ENCODE measurements at regions not wholly inside any gene's neighbourhood (a gene's known extent, or its start where the extent isn't known, plus 50 kb on each side); places are given as distances from the start of the nearest gene placed in this dataset.

- ATAC-seq: no peak
- Mint-ChIP-seq H3K9me3 (no peaks in the 10 kb centered on the region), H3K4me3 (no peak overlapping the region), H3K27me3 (no peaks in the 10 kb centered on the region), H3K27ac (no peak overlapping the region), H3K4me1 (ENCODE audit: low read depth) (no peaks in the 10 kb centered on the region), H3K36me3 (ENCODE audit: low read depth) (no peaks in the 10 kb centered on the region)
- TF ChIP-seq, protein P1, sequence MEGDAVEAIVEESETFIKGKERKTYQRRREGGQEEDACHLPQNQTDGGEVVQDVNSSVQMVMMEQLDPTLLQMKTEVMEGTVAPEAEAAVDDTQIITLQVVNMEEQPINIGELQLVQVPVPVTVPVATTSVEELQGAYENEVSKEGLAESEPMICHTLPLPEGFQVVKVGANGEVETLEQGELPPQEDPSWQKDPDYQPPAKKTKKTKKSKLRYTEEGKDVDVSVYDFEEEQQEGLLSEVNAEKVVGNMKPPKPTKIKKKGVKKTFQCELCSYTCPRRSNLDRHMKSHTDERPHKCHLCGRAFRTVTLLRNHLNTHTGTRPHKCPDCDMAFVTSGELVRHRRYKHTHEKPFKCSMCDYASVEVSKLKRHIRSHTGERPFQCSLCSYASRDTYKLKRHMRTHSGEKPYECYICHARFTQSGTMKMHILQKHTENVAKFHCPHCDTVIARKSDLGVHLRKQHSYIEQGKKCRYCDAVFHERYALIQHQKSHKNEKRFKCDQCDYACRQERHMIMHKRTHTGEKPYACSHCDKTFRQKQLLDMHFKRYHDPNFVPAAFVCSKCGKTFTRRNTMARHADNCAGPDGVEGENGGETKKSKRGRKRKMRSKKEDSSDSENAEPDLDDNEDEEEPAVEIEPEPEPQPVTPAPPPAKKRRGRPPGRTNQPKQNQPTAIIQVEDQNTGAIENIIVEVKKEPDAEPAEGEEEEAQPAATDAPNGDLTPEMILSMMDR (IDR thresholded peaks at IDR 0.05): no peak
- DNase-seq: no peak
- intact Hi-C loops (cut with micrococcal nuclease): no loop called here
- ChIA-PET POLR2A (no interaction called here), CTCF (no interaction called here)
Measured at GRCh38 chr6:91317984-91318383, 731.1 kb upstream of the MAP3K7 start.

DNA sequence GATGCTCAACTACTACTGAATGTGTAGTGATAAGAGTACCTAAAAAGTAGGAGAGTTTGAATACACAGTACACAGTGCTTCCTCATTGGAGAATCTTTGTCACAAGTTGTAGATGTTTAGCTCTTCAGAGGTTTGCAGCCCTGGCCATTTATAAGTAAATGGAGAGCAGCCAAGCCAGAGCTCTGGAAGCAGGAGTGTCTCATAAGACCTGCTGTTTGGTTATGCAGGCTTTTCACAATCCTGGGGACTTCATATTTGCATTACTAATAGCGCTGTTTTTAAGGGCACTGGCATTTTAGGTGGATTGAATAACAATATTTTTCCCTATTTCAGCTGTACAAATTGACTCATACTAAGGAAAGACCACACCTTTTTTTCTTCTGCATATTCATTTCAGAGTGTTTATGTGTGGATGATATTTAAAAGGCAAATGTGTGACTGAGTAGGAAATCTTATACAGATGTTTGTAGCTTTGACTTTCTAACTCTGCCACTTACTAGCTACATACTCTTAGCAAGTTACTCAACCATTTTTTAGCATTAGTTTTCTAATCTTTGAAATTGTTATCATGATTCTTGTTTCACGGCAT is 730.5 kb upstream of the MAP3K7 start:
- no peak for DNase-seq
- CTCF ChIA-PET: no interaction called here

DNA sequence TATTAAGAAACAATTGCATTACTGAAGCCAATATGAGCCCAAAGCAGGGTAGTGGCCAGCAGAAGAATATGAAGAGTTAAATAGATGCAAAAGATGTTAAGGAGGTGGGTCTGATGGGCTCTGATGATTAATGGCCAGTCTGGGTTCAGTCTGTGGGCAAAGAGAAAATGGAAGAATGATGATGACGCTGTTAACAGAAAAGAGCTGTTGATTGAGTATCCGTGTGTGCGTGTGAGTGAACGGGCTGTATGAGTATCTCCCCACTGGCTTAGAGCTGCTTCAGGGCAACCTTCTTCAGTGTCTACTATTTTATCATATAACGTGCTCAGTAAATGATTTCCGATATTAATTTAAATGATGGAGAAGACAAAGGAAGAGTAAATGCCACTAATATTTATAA is 723.3 kb upstream of the MAP3K7 start:
- Mint-ChIP-seq H3K27me3 (no peaks in the 10 kb centered on the region), H3K36me3 (ENCODE audit: low read depth) (no peaks in the 10 kb centered on the region), H3K27ac (no peak overlapping the region), H3K9me3 (peaks cover 1% of the 10 kb centered on the region), H3K4me3 (no peak overlapping the region), H3K4me1 (ENCODE audit: low read depth) (no peaks in the 10 kb centered on the region)
- TF ChIP-seq, protein P1 (IDR thresholded peaks at IDR 0.05): no peak
- intact Hi-C loops (cut with micrococcal nuclease): no loop called here
- no peak for ATAC-seq
- POLR2A ChIA-PET: no interaction called here
- CTCF ChIA-PET: no interaction called here
- no peak for DNase-seq

More for the DNA sequence above, 730.5 kb upstream of the MAP3K7 start:
- ATAC-seq: no peak
- no peaks in the 10 kb centered on the region for H3K9me3 Mint-ChIP-seq
- no peaks in the 10 kb centered on the region for H3K36me3 Mint-ChIP-seq (ENCODE audit: low read depth)
- POLR2A ChIA-PET: no interaction called here
- H3K27me3 Mint-ChIP-seq: no peaks in the 10 kb centered on the region
- no peaks in the 10 kb centered on the region for H3K4me1 Mint-ChIP-seq (ENCODE audit: low read depth)
- intact Hi-C loops (cut with micrococcal nuclease): no loop called here
- no peak overlapping the region for H3K27ac Mint-ChIP-seq
- no peak overlapping the region for H3K4me3 Mint-ChIP-seq
- TF ChIP-seq, protein P1 (IDR thresholded peaks at IDR 0.05): no peak

GRCh38 chr6:91305755-91306154 is 718.9 kb upstream of the MAP3K7 start:
- Mint-ChIP-seq H3K9me3 (peaks cover 1% of the 10 kb centered on the region), H3K27me3 (no peaks in the 10 kb centered on the region), H3K4me3 (no peak overlapping the region), H3K36me3 (ENCODE audit: low read depth) (no peaks in the 10 kb centered on the region), H3K4me1 (ENCODE audit: low read depth) (no peaks in the 10 kb centered on the region), H3K27ac (no peak overlapping the region)
- POLR2A ChIA-PET: no interaction called here
- intact Hi-C loops (cut with micrococcal nuclease): no loop called here
- ATAC-seq (no peak), DNase-seq (no peak)
- CTCF ChIA-PET: interaction anchor here (1.2 kb wide), 1 partner anchor 30 kb away, joined by 3 read pairs; no protein-coding TSS in a partner anchor
- TF ChIP-seq, protein P1 (IDR thresholded peaks at IDR 0.05): no peak

- Mint-ChIP-seq H3K4me1 (ENCODE audit: low read depth) (no peaks in the 10 kb centered on the region), H3K36me3 (ENCODE audit: low read depth) (no peaks in the 10 kb centered on the region), H3K4me3 (no peak overlapping the region), H3K9me3 (peaks cover 1% of the 10 kb centered on the region), H3K27me3 (no peaks in the 10 kb centered on the region), H3K27ac (no peak overlapping the region)
- no peak for ATAC-seq
- intact Hi-C loops (cut with micrococcal nuclease): no loop called here
- TF ChIP-seq, protein P1 (IDR thresholded peaks at IDR 0.05): no peak
- ChIA-PET POLR2A (no interaction called here), CTCF (interaction anchor here (1.2 kb wide), 1 partner anchor 28 kb away, joined by 3 read pairs; no protein-coding TSS in a partner anchor)
- no peak for DNase-seq
Measured at GRCh38 chr6:91304521-91304920, 717.6 kb upstream of the MAP3K7 start.

Data from activated CD8-positive, alpha-beta T cell treated with anti-CD3 and anti-CD28 coated beads for 36 hours (primary cell).